ENCODE measurements at regions not wholly inside any gene's neighbourhood (a gene's known extent, or its start where the extent isn't known, plus 50 kb on each side); places are given as distances from the start of the nearest gene placed in this dataset.

DNA sequence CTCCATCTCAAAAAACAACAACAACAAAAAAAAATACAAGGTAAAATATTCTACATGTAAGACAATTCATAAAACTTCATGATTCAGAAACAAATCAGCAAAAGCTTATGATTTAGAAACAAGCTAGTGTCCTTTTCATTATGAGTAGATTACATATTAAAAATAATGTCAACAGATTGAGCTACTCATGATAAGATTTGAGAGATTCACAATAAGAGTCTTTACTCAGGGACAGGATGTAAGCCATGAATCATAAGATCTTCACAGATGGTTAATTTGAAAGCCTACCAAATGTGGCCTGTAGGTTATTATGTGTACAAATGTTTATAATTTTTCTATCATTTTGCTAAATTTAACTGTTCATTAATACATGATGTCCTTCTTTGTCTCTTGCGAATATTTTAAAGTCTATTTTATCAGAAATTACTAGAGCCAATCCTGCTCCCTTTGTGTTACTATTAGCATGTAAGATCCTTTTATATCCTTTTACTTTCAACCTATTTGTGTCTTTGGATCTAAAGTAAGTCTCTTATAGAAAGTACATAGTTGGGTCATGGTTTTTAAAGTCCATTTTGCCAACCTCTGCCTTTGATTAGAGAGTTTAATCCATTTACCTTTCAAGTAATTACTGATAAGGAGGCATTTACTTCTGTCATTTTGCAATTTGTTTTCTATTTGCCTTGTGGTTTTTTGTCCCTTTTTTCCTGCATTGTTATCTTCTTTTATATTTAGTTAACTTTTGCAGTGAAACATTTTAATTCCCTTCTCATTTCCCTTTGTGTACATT lies 68.3 kb upstream of the RXFP2 start:
- TF ChIP-seq, protein P1, sequence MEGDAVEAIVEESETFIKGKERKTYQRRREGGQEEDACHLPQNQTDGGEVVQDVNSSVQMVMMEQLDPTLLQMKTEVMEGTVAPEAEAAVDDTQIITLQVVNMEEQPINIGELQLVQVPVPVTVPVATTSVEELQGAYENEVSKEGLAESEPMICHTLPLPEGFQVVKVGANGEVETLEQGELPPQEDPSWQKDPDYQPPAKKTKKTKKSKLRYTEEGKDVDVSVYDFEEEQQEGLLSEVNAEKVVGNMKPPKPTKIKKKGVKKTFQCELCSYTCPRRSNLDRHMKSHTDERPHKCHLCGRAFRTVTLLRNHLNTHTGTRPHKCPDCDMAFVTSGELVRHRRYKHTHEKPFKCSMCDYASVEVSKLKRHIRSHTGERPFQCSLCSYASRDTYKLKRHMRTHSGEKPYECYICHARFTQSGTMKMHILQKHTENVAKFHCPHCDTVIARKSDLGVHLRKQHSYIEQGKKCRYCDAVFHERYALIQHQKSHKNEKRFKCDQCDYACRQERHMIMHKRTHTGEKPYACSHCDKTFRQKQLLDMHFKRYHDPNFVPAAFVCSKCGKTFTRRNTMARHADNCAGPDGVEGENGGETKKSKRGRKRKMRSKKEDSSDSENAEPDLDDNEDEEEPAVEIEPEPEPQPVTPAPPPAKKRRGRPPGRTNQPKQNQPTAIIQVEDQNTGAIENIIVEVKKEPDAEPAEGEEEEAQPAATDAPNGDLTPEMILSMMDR (IDR thresholded peaks at IDR 0.05; ENCODE audit: extremely low read depth in 1 of 2, insufficient read depth in 1 of 2, low read depth in 1 of 2, low read length in 2 of 2) = no peak
- TF ChIP-seq POLR2AphosphoS5 (IDR thresholded peaks at IDR 0.05; ENCODE audit: insufficient read depth, low read depth, low read length) (no peak), POLR2A (IDR thresholded peaks at IDR 0.05; ENCODE audit: low read depth, low read length) (no peak), FOS (IDR thresholded peaks at IDR 0.05; ENCODE audit: borderline replicate concordance, insufficient read depth, low read length) (no peak), MAX (IDR thresholded peaks at IDR 0.05; ENCODE audit: insufficient read depth, insufficient read length) (no peak)

Measured in endothelial cell of umbilical vein (primary cell).